SK-N-SH (cell line): ENCODE measurements at regions not wholly inside any gene's neighbourhood (a gene's known extent, or its start where the extent isn't known, plus 50 kb on each side); places are given as distances from the start of the nearest gene placed in this dataset.

Experiments
- CHD2 ChIP-seq: fragments of 150-350 bp; IDR thresholded peaks from 2 replicates; pipeline ENCODE4 v1.6.1; 2018; ENCODE audit warnings: low read length; ENCODE audit not compliant: partially characterized antibody
- CTCF ChIP-seq: fragments of 200-600 bp; sonication (generic); IDR thresholded peaks from 2 replicates; pipeline ENCODE4 v1.6.1; 2017; ENCODE audit warnings: antibody characterized with exemption, mild to moderate bottlenecking, moderate library complexity
- EP300 ChIP-seq, 2 experiments: IDR thresholded peaks; 2 replicates each; pipeline versions ENCODE4 v1.4.0 to v1.6.1; 2012; ENCODE audit warnings: borderline replicate concordance in 1 of 2, low read depth in 1 of 2, low read length in 1 of 2
- FOXM1 ChIP-seq: IDR thresholded peaks from 2 replicates; pipeline ENCODE4 v1.4.0; 2012; ENCODE audit warnings: low read depth, mild to moderate bottlenecking
- GATA2 ChIP-seq: sonication (generic); formaldehyde crosslinking; IDR thresholded peaks from 2 replicates; pipeline ENCODE4 v1.5.0; 2020; ENCODE audit warnings: mild to moderate bottlenecking, missing genetic modification reagents
- NFIC ChIP-seq: IDR thresholded peaks from 2 replicates; pipeline ENCODE4 v1.4.0; 2012; ENCODE audit warnings: borderline replicate concordance
- PBX3 ChIP-seq: IDR thresholded peaks from 2 replicates; pipeline ENCODE4; 2012
- RAD21 ChIP-seq: IDR thresholded peaks from 2 replicates; pipeline ENCODE4 v1.6.1; 2012; ENCODE audit warnings: mild to moderate bottlenecking, low read length
- SIN3A ChIP-seq: IDR thresholded peaks from 2 replicates; pipeline ENCODE4 v1.6.1; 2012; ENCODE audit warnings: low read depth, mild to moderate bottlenecking, low read length, moderate library complexity, borderline replicate concordance
- SMC3 ChIP-seq: IDR thresholded peaks from 2 replicates; pipeline ENCODE4 v1.6.1; 2012; ENCODE audit warnings: low read depth, low read length, improper control_type of control experiment
- USF1 ChIP-seq: IDR thresholded peaks from 2 replicates; pipeline ENCODE4 v1.4.0; 2012; ENCODE audit warnings: low read depth, borderline replicate concordance
- ZBTB33 ChIP-seq: IDR thresholded peaks from 2 replicates; pipeline ENCODE4 v1.4.0; 2012; ENCODE audit warnings: low read depth, borderline replicate concordance

- no peak for TF ChIP-seq CTCF
- no peak for TF ChIP-seq GATA2
- no peak for TF ChIP-seq PBX3
- no peak for TF ChIP-seq ZBTB33
- TF ChIP-seq CHD2: no peak
- TF ChIP-seq RAD21: no peak
- no peak for TF ChIP-seq NFIC
- TF ChIP-seq EP300 (IDR thresholded peaks at IDR 0.05; ENCODE audit: borderline replicate concordance in 1 of 2, low read depth in 1 of 2, low read length in 1 of 2): no peak
- no peak for TF ChIP-seq SMC3
- TF ChIP-seq SIN3A: no peak
- no peak for TF ChIP-seq FOXM1
- no peak for TF ChIP-seq USF1
Observed at GRCh38 chr2:117108741-117109267, 705.7 kb upstream of the DDX18 start.
